ENCODE measurements at regions not wholly inside any gene's neighbourhood (a gene's known extent, or its start where the extent isn't known, plus 50 kb on each side); places are given as distances from the start of the nearest gene placed in this dataset.

DNA sequence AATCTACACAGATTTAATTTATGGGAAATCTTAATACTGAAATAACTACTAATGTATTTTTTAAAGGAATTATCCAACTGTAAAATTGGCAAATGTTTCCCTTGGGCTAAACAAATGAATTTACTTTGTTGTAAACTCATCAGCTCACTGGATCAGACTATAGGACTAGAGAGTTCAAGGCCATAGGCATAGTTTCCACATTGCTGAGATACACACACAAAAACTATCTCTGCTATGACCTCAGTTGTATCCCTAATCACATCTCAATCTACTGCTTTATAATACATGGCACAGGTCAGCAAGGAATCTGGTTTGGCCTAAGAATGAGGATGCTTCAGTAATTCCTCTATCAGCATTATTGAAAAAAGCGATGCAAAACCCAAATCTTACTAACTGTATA lies 101.1 kb upstream of the SLC39A10 start:
- Histone ChIP-seq H4K20me1 (ENCODE audit: control insufficient read depth, insufficient read depth) (no peaks in the 10 kb centered on the region), H3K36me3 (ENCODE audit: control insufficient read depth in 2 of 2, insufficient read depth in 2 of 2, low read length in 1 of 2) (no peaks in the 10 kb centered on the region), H3K27me3 (replicated peaks in 1 of 2; ENCODE audit: control insufficient read depth in 2 of 2, insufficient read depth in 2 of 2, low read length in 1 of 2) (no peaks in the 10 kb centered on the region), H3K9me3 (replicated peaks; ENCODE audit: control insufficient read depth, insufficient read depth, low read length) (no peaks in the 10 kb centered on the region; the same call in 1 of the 3 replicates), H3K4me2 (ENCODE audit: control insufficient read depth, insufficient read depth) (no peak overlapping the region), H3K27ac (ENCODE audit: control insufficient read depth, insufficient read depth) (no peak overlapping the region), H3K4me3 (no peak overlapping the region), H2AFZ (ENCODE audit: control insufficient read depth, low read depth, low read length) (no peak overlapping the region), H3K79me2 (ENCODE audit: control insufficient read depth, insufficient read depth, low read length) (no peaks in the 10 kb centered on the region), H3K4me1 (ENCODE audit: control insufficient read depth, insufficient read depth, low read length) (peaks cover 21% of the 10 kb centered on the region), H3K9ac (ENCODE audit: control insufficient read depth, insufficient read depth, low read length) (no peak overlapping the region)
- POLR2A ChIA-PET, result no interaction called here
- 94% methylated on average over 1 of the region's 1 CpG for WGBS (ENCODE audit: insufficient coverage, insufficient replicate concordance, low lambda C conversion rate, missing lambda C conversion rate)
- RAD21 ChIA-PET (ENCODE audit: unreplicated experiment), result interaction anchor here (1.3 to 8.4 kb wide), 2 partner anchors 20 to 95 kb away, joined by 3 to 282 read pairs; no protein-coding TSS in a partner anchor
- TF ChIP-seq, protein P1, sequence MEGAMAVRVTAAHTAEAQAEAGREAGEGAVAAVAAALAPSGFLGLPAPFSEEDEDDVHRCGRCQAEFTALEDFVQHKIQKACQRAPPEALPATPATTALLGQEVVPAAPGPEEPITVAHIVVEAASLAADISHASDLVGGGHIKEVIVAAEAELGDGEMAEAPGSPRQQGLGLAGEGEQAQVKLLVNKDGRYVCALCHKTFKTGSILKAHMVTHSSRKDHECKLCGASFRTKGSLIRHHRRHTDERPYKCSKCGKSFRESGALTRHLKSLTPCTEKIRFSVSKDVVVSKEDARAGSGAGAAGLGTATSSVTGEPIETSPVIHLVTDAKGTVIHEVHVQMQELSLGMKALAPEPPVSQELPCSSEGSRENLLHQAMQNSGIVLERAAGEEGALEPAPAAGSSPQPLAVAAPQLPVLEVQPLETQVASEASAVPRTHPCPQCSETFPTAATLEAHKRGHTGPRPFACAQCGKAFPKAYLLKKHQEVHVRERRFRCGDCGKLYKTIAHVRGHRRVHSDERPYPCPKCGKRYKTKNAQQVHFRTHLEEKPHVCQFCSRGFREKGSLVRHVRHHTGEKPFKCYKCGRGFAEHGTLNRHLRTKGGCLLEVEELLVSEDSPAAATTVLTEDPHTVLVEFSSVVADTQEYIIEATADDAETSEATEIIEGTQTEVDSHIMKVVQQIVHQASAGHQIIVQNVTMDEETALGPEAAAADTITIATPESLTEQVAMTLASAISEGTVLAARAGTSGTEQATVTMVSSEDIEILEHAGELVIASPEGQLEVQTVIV (IDR thresholded peaks at IDR 0.05; ENCODE audit: borderline replicate concordance, partially characterized antibody), result no peak
- TF ChIP-seq, protein P2, sequence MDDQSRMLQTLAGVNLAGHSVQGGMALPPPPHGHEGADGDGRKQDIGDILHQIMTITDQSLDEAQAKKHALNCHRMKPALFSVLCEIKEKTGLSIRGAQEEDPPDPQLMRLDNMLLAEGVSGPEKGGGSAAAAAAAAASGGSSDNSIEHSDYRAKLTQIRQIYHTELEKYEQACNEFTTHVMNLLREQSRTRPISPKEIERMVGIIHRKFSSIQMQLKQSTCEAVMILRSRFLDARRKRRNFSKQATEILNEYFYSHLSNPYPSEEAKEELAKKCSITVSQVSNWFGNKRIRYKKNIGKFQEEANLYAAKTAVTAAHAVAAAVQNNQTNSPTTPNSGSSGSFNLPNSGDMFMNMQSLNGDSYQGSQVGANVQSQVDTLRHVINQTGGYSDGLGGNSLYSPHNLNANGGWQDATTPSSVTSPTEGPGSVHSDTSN (IDR thresholded peaks at IDR 0.05; ENCODE audit: insufficient replicate concordance, low read depth, low read length), result no peak
- TF ChIP-seq SIN3A (IDR thresholded peaks at IDR 0.05; ENCODE audit: low read depth, low read length), result no peak
- intact Hi-C loops (cut with micrococcal nuclease; ENCODE audit: unreplicated experiment), result no loop called here
- FAIRE-seq, result no peak
- CTCF ChIA-PET, result interaction anchor here (1.8 to 12.0 kb wide), 2 partner anchors 15 to 105 kb away, joined by 7 to 218 read pairs; no protein-coding TSS in a partner anchor
- no peak for ATAC-seq
- in situ Hi-C loops (cut with MboI), result no loop called here
- SMC1A ChIA-PET (ENCODE audit: uncharacterized antibody, unreplicated experiment), result interaction anchor here (0.6 to 12.9 kb wide), 3 partner anchors 17 to 54 kb away, joined by 3 to 435 read pairs (median 5); no protein-coding TSS in a partner anchor
- BruUV-seq (replicated peaks), result no TSS peak
- DNase-seq (ENCODE audit: low read depth, low spot score), result no peak

All from GM12878 (cell line).